HepG2 (cell line): ENCODE measurements at regions not wholly inside any gene's neighbourhood (a gene's known extent, or its start where the extent isn't known, plus 50 kb on each side); places are given as distances from the start of the nearest gene placed in this dataset.

Experiments used
- AHR ChIP-seq: IDR thresholded peaks from 2 replicates; pipeline ENCODE4 v1.6.1; 2018; ENCODE audit warnings: missing genetic modification reagents, missing compliant biosample characterization
- CCDC6 ChIP-seq: sonication (generic); formaldehyde crosslinking; IDR thresholded peaks from 2 replicates; pipeline ENCODE4 v1.8.1; 2022; ENCODE audit warnings: mild to moderate bottlenecking, missing genetic modification reagents, moderate library complexity
- CTCF ChIP-seq: sonication (generic); formaldehyde crosslinking; IDR thresholded peaks from 2 replicates; pipeline ENCODE4 v1.5.0; 2020; ENCODE audit warnings: mild to moderate bottlenecking, missing genetic modification reagents, moderate library complexity
- FOXP1 ChIP-seq, 2 experiments: fragments of 450-650 bp in 1 of 2; IDR thresholded peaks; 2 replicates each; pipeline ENCODE4 v1.6.1; 2017 to 2018; ENCODE audit warnings: antibody characterized with exemption in 1 of 2
- GFI1 ChIP-seq: sonication (generic); formaldehyde crosslinking; IDR thresholded peaks from 2 replicates; pipeline ENCODE4 v1.5.0; 2020; ENCODE audit warnings: missing genetic modification reagents, mild to moderate bottlenecking, borderline replicate concordance
- HOMEZ ChIP-seq: IDR thresholded peaks from 2 replicates; pipeline ENCODE4 v1.6.1; 2016; ENCODE audit warnings: low read depth
- KAT2B ChIP-seq: fragments of 150-350 bp; IDR thresholded peaks from 2 replicates; pipeline ENCODE4 v1.6.1; 2014; ENCODE audit warnings: low read depth, low read length, borderline replicate concordance
- KLF12 ChIP-seq: sonication (generic); formaldehyde crosslinking; IDR thresholded peaks from 2 replicates; pipeline ENCODE4 v1.4.0; 2020; ENCODE audit warnings: missing genetic modification reagents, borderline replicate concordance
- KLF15 ChIP-seq: sonication (generic); formaldehyde crosslinking; IDR thresholded peaks from 2 replicates; pipeline ENCODE4 v1.8.1; 2023; ENCODE audit warnings: borderline replicate concordance, mild to moderate bottlenecking, inconsistent platforms, missing genetic modification reagents, mixed read lengths
- KLF16 ChIP-seq, 2 experiments: sonication (generic) in 1 of 2; formaldehyde crosslinking in 1 of 2; IDR thresholded peaks; 2 replicates each; pipeline versions ENCODE4 v1.6.1 to v1.8.0; 2016 to 2023; ENCODE audit warnings: missing genetic modification reagents in 2 of 2, missing compliant biosample characterization in 1 of 2
- MBNL3 ChIP-seq: fragments of 250-450 bp; sonication (Bioruptor Pico); conservative IDR thresholded peaks from 2 replicates; pipeline ENCODE4 v1.8.0; 2022; ENCODE audit warnings: mild to moderate bottlenecking, inconsistent platforms
- MXI1 ChIP-seq: IDR thresholded peaks from 3 replicates; pipeline ENCODE4 v1.6.1; 2012; ENCODE audit warnings: low read depth, low read length, inconsistent platforms, borderline replicate concordance
- NFATC3 ChIP-seq: sonication (generic); formaldehyde crosslinking; IDR thresholded peaks from 2 replicates; pipeline ENCODE4 v1.5.1; 2020; ENCODE audit warnings: mild to moderate bottlenecking, missing genetic modification reagents
- NR2F2 ChIP-seq: IDR thresholded peaks from 2 replicates; pipeline ENCODE4 v1.6.1; 2012; ENCODE audit warnings: low read depth, inconsistent platforms, borderline replicate concordance
- PHF21A ChIP-seq: sonication (generic); formaldehyde crosslinking; IDR thresholded peaks from 2 replicates; pipeline ENCODE4 v1.5.0; 2020; ENCODE audit warnings: mild to moderate bottlenecking, missing genetic modification reagents
- SMARCE1 ChIP-seq: fragments of 450-650 bp; IDR thresholded peaks from 2 replicates; pipeline ENCODE4 v1.6.1; 2017; ENCODE audit warnings: borderline replicate concordance
- SP1 ChIP-seq, 2 experiments: fragments of 450-650 bp in 1 of 2; sonication (generic) in 1 of 2; formaldehyde crosslinking in 1 of 2; IDR thresholded peaks; 2 replicates each; pipeline versions ENCODE4 v1.4.0 to v1.6.1; 2016 to 2020; ENCODE audit warnings: missing genetic modification reagents in 1 of 2
- TGIF2 ChIP-seq: IDR thresholded peaks from 2 replicates; pipeline ENCODE4 v1.6.1; 2016; ENCODE audit warnings: control low read depth, missing compliant biosample characterization
- ZBTB7A ChIP-seq: sonication (generic); formaldehyde crosslinking; IDR thresholded peaks from 2 replicates; pipeline ENCODE4 v1.8.0; 2022; ENCODE audit warnings: mild to moderate bottlenecking, missing genetic modification reagents
- ZFP1 ChIP-seq: IDR thresholded peaks from 2 replicates; pipeline ENCODE4 v1.6.1; 2016
- ZNF160 ChIP-seq: sonication (generic); formaldehyde crosslinking; IDR thresholded peaks from 2 replicates; pipeline ENCODE4 v1.8.0; 2022; ENCODE audit warnings: mild to moderate bottlenecking, inconsistent platforms, missing genetic modification reagents
- ZNF205 ChIP-seq: IDR thresholded peaks from 2 replicates; pipeline ENCODE4 v1.6.1; 2018; ENCODE audit warnings: missing biosample characterization, missing genetic modification reagents
- ZNF256 ChIP-seq: sonication (generic); formaldehyde crosslinking; conservative IDR thresholded peaks from 2 replicates; pipeline ENCODE4 v1.4.0; 2020; ENCODE audit warnings: missing genetic modification reagents
- ZNF280B ChIP-seq: sonication (generic); formaldehyde crosslinking; IDR thresholded peaks from 2 replicates; pipeline ENCODE4 v1.5.0; 2020; ENCODE audit warnings: missing genetic modification reagents, mild to moderate bottlenecking, borderline replicate concordance
- ZNF549 ChIP-seq: sonication (generic); formaldehyde crosslinking; IDR thresholded peaks from 2 replicates; pipeline ENCODE4 v1.5.0; 2020; ENCODE audit warnings: missing genetic modification reagents
- ZNF773 ChIP-seq: sonication (generic); formaldehyde crosslinking; IDR thresholded peaks from 2 replicates; pipeline ENCODE4 v1.4.0; 2020; ENCODE audit warnings: missing genetic modification reagents, borderline replicate concordance
- ZNF775 ChIP-seq: sonication (generic); formaldehyde crosslinking; IDR thresholded peaks from 2 replicates; pipeline ENCODE4 v1.4.0; 2020; ENCODE audit warnings: missing genetic modification reagents, mild to moderate bottlenecking, moderate library complexity, borderline replicate concordance

GRCh38 chr20:50306478-50307423 lies 116.1 kb downstream of the CEBPB start (continued):
- no peak for TF ChIP-seq ZFP1 (CRISPR knock-in tag)
- no peak for TF ChIP-seq HOMEZ (CRISPR knock-in tag)
- no peak for TF ChIP-seq MBNL3 (CRISPR knock-in tag)
- TF ChIP-seq KAT2B, result no peak
- TF ChIP-seq NFATC3 (CRISPR knock-in tag), result no peak
- TF ChIP-seq TGIF2, result no peak
- TF ChIP-seq ZNF160, result no peak
- TF ChIP-seq NR2F2, result no peak
- no peak for TF ChIP-seq ZNF775 (CRISPR knock-in tag)
- peak; percentile 83 for TF ChIP-seq ZNF280B (CRISPR knock-in tag)
- no peak for TF ChIP-seq ZNF773
- no peak for TF ChIP-seq FOXP1 (IDR thresholded peaks at IDR 0.05)
- no peak for TF ChIP-seq FOXP1 (CRISPR knock-in tag; IDR thresholded peaks at IDR 0.05)
- no peak for TF ChIP-seq GFI1 (CRISPR knock-in tag)
- no peak for TF ChIP-seq SP1 (IDR thresholded peaks at IDR 0.05)
- TF ChIP-seq SP1 (CRISPR knock-in tag; IDR thresholded peaks at IDR 0.05), result no peak
- TF ChIP-seq KLF16 (CRISPR knock-in tag; IDR thresholded peaks at IDR 0.05), result 0 out of 4 replicates have a peak, but pooled peaks of 1 of the 2 experiments have one; percentile 8
- TF ChIP-seq CTCF (CRISPR knock-in tag), result no peak; the same call in 1 of the 2 replicates
- no peak for TF ChIP-seq ZNF205 (CRISPR knock-in tag)
- peak; percentile 83 for TF ChIP-seq ZBTB7A
- no peak; the same call in 2 of the 3 replicates for TF ChIP-seq MXI1
- TF ChIP-seq KLF15 (CRISPR knock-in tag), result no peak
- TF ChIP-seq CCDC6 (CRISPR knock-in tag), result no peak
- no peak for TF ChIP-seq SMARCE1
- no peak for TF ChIP-seq ZNF549 (CRISPR knock-in tag)
- TF ChIP-seq ZNF256 (CRISPR knock-in tag), result no peak
- no peak for TF ChIP-seq KLF12
- no peak for TF ChIP-seq PHF21A
- peak; percentile 52; the same call in 1 of the 2 replicates for TF ChIP-seq AHR (CRISPR knock-in tag)
